Adrenal gland (tissue), 9 donors: ENCODE measurements at regions not wholly inside any gene's neighbourhood (a gene's known extent, or its start where the extent isn't known, plus 50 kb on each side); places are given as distances from the start of the nearest gene placed in this dataset.
"Not testable (repeated sequence)": the region's sequence is repeated elsewhere in the genome, so short reads cannot be mapped to it uniquely, and the experiment has no call there.

Experiments
- DNase-seq, 7 donors: peaks; one replicate each; pipeline ENCODE4 v3.0.0-alpha.2; 2019 to 2020
- H3K27ac ChIP-seq, 5 donors: fragments of 200-600 bp; sonication (generic) in 4 of 5; 1 replicate in 3 of 5; 2 replicates in 2 of 5; pipeline versions ENCODE4 v1.5.1 to v1.8.0; 2016 to 2020; ENCODE audit warnings: mild to moderate bottlenecking in 1 of 5
- H3K27me3 ChIP-seq: fragments of 200-600 bp; 2 replicates; pipeline ENCODE4 v1.8.0; 2021
- H3K36me3 ChIP-seq, 2 donors: fragments of 200-600 bp; replicated peaks in 1 of 2; 1 replicate in 1 of 2; 2 replicates in 1 of 2; pipeline versions ENCODE4 v1.5.1 to v1.8.0; 2018 to 2022
- H3K4me1 ChIP-seq, 2 donors: fragments of 200-600 bp; replicated peaks in 1 of 2; 1 replicate in 1 of 2; 2 replicates in 1 of 2; pipeline versions ENCODE4 v1.5.1 to v1.8.0; 2018 to 2021
- H3K4me3 ChIP-seq, 4 donors: fragments of 200-600 bp; sonication (generic) in 3 of 4; one replicate each; pipeline ENCODE4 v1.5.1; 2016 to 2018
- H3K9me3 ChIP-seq, 3 donors: fragments of 200-600 bp; sonication (generic) in 1 of 3; replicated peaks in 1 of 3; 1 replicate in 2 of 3; 2 replicates in 1 of 3; pipeline versions ENCODE4 v1.5.1 to v1.8.0; 2016 to 2021
- CTCF ChIP-seq, 6 experiments: fragments of 450-650 bp in 4 of 6; fragments of 200-600 bp in 2 of 6; sonication (generic) in 1 of 6; IDR thresholded peaks; 1 replicate in 5 of 6; 2 replicates in 1 of 6; pipeline versions ENCODE4 v1.5.1 to v1.8.0; 2016 to 2021; ENCODE audit warnings: antibody characterized with exemption in 6 of 6, mild to moderate bottlenecking in 2 of 6, moderate library complexity in 1 of 6
- POLR2A ChIP-seq, 2 donors: fragments of 450-650 bp; IDR thresholded peaks; one replicate each; pipeline ENCODE4 v1.6.1; 2017; ENCODE audit warnings: antibody characterized with exemption in 2 of 2, mild to moderate bottlenecking in 2 of 2, moderate library complexity in 1 of 2
- WGBS, 4 donors: extraction: QIAGEN DNeasy Blood & Tissue Kit in 2 of 4; methylation state at CpG; one replicate each; pipeline versions ENCODE4 v1.1.5 to v1.1.7; 2013 to 2017; 5-methylcytosine and 5-hydroxymethylcytosine counted together
- intact Hi-C, 2 donors: fragments of 100-400 bp; cut with DNase I; formaldehyde crosslinking; loops; one replicate each; pipeline versions ENCODE4 v1.14.1 to v1.15.0; 2022 to 2023
- donor health status: healthy with polysubstance abuse.
- donor health status: Bipolar disorder and iron deficiency.
- donor health status: DM: yes; HTN: yes; CAD: no.
- donor health status: DM: no; HTN: no; CAD: no.
- donor health status: DM: no; HTN: no; CAD: no.

- Histone ChIP-seq H3K9me3 (no peaks in the 10 kb centered on the region), H3K4me3 (no peak overlapping the region), H3K36me3 (no peaks in the 10 kb centered on the region), H3K27ac (no peak overlapping the region), H3K4me1 (no peaks in the 10 kb centered on the region), H3K27me3 (peaks cover 10% of the 10 kb centered on the region)
- intact Hi-C loops, result no loop called here
- no peak for DNase-seq
- 67 to 79% (median 73%) methylated on average over 5 of the region's 5 CpGs for WGBS, 4 donors
- no peak for TF ChIP-seq CTCF (IDR thresholded peaks at IDR 0.05)
- no peak for TF ChIP-seq POLR2A (IDR thresholded peaks at IDR 0.05)
Observed at GRCh38 chr19:32067685-32068084, 277.7 kb upstream of the ZNF507 start.

- H3K4me3 ChIP-seq, result no peak overlapping the region
- intact Hi-C loops, result no loop called here
- no peak for TF ChIP-seq CTCF (IDR thresholded peaks at IDR 0.05)
- TF ChIP-seq POLR2A (IDR thresholded peaks at IDR 0.05), result no peak
Observed at GRCh38 chr19:32068793-32069192, 276.6 kb upstream of the ZNF507 start.

GRCh38 chr19:32070101-32070500 is 275.3 kb upstream of the ZNF507 start:
- DNase-seq, result no peak
- peaks cover 10% of the 10 kb centered on the region for H3K27me3 ChIP-seq
- TF ChIP-seq CTCF (IDR thresholded peaks at IDR 0.05) (no peak), POLR2A (IDR thresholded peaks at IDR 0.05) (no peak)
- H3K4me1 ChIP-seq, result no peaks in the 10 kb centered on the region
- H3K27ac ChIP-seq, result no peak overlapping the region
- intact Hi-C loops, result no loop called here
- WGBS, 4 donors, result 78 to 86% (median 84%) methylated on average over 13 of the region's 13 CpGs
- H3K4me3 ChIP-seq, result no peak overlapping the region
- H3K9me3 ChIP-seq, result no peaks in the 10 kb centered on the region
- no peaks in the 10 kb centered on the region for H3K36me3 ChIP-seq

More at GRCh38 chr19:32068793-32069192, 276.6 kb upstream of the ZNF507 start:
- no peak for DNase-seq
- peaks cover 10% of the 10 kb centered on the region for H3K27me3 ChIP-seq
- no peaks in the 10 kb centered on the region for H3K9me3 ChIP-seq
- no peaks in the 10 kb centered on the region for H3K36me3 ChIP-seq
- WGBS, 4 donors, result 40 to 63% (median 54%) methylated on average over 7 of the region's 7 CpGs
- no peak overlapping the region for H3K27ac ChIP-seq
- no peaks in the 10 kb centered on the region for H3K4me1 ChIP-seq

DNA sequence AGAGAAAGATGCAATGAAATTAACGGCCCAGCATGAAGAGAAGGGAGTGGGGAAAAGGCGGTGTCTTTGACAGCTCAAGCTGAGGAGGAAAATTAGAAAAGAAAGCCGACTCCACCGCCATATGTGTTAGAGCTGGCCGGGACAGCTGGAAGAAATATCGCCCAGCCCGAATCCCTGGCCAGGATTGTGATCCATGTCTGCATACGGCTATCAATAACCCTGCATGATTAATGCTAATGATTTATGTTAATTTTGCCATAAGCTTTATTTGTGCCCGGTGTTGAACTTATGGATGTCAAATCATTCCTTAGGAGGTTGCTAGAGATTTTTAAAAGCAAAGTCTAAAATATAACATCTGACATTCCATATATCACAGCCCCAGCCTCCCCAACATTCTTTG is 263.4 kb upstream of the ZNF507 start:
- Histone ChIP-seq H3K9me3 (no peaks in the 10 kb centered on the region), H3K27me3 (no peaks in the 10 kb centered on the region), H3K36me3 (no peaks in the 10 kb centered on the region), H3K27ac (no peak overlapping the region), H3K4me3 (no peak overlapping the region), H3K4me1 (no peaks in the 10 kb centered on the region)
- DNase-seq, result no peak
- intact Hi-C loops, result no loop called here
- 53 to 64% (median 61%) methylated on average over 9 of the region's 9 CpGs for WGBS, 4 donors
- no peak for TF ChIP-seq CTCF (IDR thresholded peaks at IDR 0.05)
- TF ChIP-seq POLR2A (IDR thresholded peaks at IDR 0.05), result no peak

- H3K4me1 ChIP-seq, intact Hi-C loops, H3K27ac ChIP-seq, DNase-seq, H3K27me3 ChIP-seq, H3K9me3 ChIP-seq, H3K36me3 ChIP-seq, H3K4me3 ChIP-seq: not testable (repeated sequence)
- WGBS, 4 donors, result 72 to 95% (median 84%) methylated on average over 1 of the region's 1 CpG
Observed at GRCh38 chr19:32084756-32085363, 260.6 kb upstream of the ZNF507 start.
